ENCODE measurements at regions not wholly inside any gene's neighbourhood (a gene's known extent, or its start where the extent isn't known, plus 50 kb on each side); places are given as distances from the start of the nearest gene placed in this dataset.

GRCh38 chr1:198878566-198878965 lies 239.7 kb downstream of the PTPRC start:
- Histone ChIP-seq H3K27ac (no peak overlapping the region), H3K36me3 (no peaks in the 10 kb centered on the region), H3K4me1 (no peaks in the 10 kb centered on the region), H3K4me3 (no peak overlapping the region), H3K9me3 (no peaks in the 10 kb centered on the region), H3K27me3 (no peaks in the 10 kb centered on the region)
- in situ Hi-C loops (cut with MboI; ENCODE audit: low sequenced_read_pairs in 4 of 4) (no loop called here), intact Hi-C loops (cut with DNase I; ENCODE audit: low total_unique reads) (no loop called here)
- DNase-seq (no peak), ATAC-seq (no peak)
- no peak for TF ChIP-seq POLR2A (IDR thresholded peaks at IDR 0.05)
- no peak for TF ChIP-seq CTCF (IDR thresholded peaks at IDR 0.05 in 4 of 5, conservative IDR thresholded peaks at IDR 0.05 in 1 of 5)

- TF ChIP-seq POLR2A (IDR thresholded peaks at IDR 0.05) (no peak), CTCF (IDR thresholded peaks at IDR 0.05 in 4 of 5, conservative IDR thresholded peaks at IDR 0.05 in 1 of 5) (no peak)
- H3K9me3 ChIP-seq = no peaks in the 10 kb centered on the region
- H3K4me1 ChIP-seq = no peaks in the 10 kb centered on the region
- H3K27me3 ChIP-seq = no peaks in the 10 kb centered on the region
- no peak overlapping the region for H3K4me3 ChIP-seq
- no peak overlapping the region for H3K27ac ChIP-seq
- no peaks in the 10 kb centered on the region for H3K36me3 ChIP-seq
- DNase-seq = no peak
- in situ Hi-C loops (cut with MboI; ENCODE audit: low sequenced_read_pairs in 4 of 4) (no loop called here), intact Hi-C loops (cut with DNase I; ENCODE audit: low total_unique reads) (no loop called here)
- no peak for ATAC-seq
Observed at GRCh38 chr1:198879711-198880306, 241.0 kb downstream of the PTPRC start.

GRCh38 chr1:198880397-198880796 lies 241.6 kb downstream of the PTPRC start:
- no peak overlapping the region for H3K4me3 ChIP-seq
- ATAC-seq (no peak), DNase-seq (no peak)
- in situ Hi-C loops (cut with MboI; ENCODE audit: low sequenced_read_pairs in 4 of 4) (no loop called here), intact Hi-C loops (cut with DNase I; ENCODE audit: low total_unique reads) (no loop called here)
- H3K4me1 ChIP-seq = no peaks in the 10 kb centered on the region
- no peak overlapping the region for H3K27ac ChIP-seq
- TF ChIP-seq CTCF (IDR thresholded peaks at IDR 0.05 in 4 of 5, conservative IDR thresholded peaks at IDR 0.05 in 1 of 5) (no peak), POLR2A (IDR thresholded peaks at IDR 0.05) (no peak)
- H3K36me3 ChIP-seq = no peaks in the 10 kb centered on the region
- H3K9me3 ChIP-seq = no peaks in the 10 kb centered on the region
- H3K27me3 ChIP-seq = no peaks in the 10 kb centered on the region

GRCh38 chr1:198880818-198881597 lies 242.2 kb downstream of the PTPRC start:
- Histone ChIP-seq H3K27ac (no peak overlapping the region), H3K27me3 (no peaks in the 10 kb centered on the region), H3K36me3 (no peaks in the 10 kb centered on the region), H3K9me3 (no peaks in the 10 kb centered on the region), H3K4me1 (no peaks in the 10 kb centered on the region), H3K4me3 (no peak overlapping the region)
- in situ Hi-C loops (cut with MboI; ENCODE audit: low sequenced_read_pairs in 4 of 4) (no loop called here), intact Hi-C loops (cut with DNase I; ENCODE audit: low total_unique reads) (no loop called here)
- no peak for TF ChIP-seq CTCF (IDR thresholded peaks at IDR 0.05 in 4 of 5, conservative IDR thresholded peaks at IDR 0.05 in 1 of 5)
- DNase-seq = no peak
- peak in 1 of 2 donors; percentile 30 for ATAC-seq

Data from gastrocnemius medialis (tissue), 4 donors.